ENCODE measurements at regions not wholly inside any gene's neighbourhood (a gene's known extent, or its start where the extent isn't known, plus 50 kb on each side); places are given as distances from the start of the nearest gene placed in this dataset.

DNA sequence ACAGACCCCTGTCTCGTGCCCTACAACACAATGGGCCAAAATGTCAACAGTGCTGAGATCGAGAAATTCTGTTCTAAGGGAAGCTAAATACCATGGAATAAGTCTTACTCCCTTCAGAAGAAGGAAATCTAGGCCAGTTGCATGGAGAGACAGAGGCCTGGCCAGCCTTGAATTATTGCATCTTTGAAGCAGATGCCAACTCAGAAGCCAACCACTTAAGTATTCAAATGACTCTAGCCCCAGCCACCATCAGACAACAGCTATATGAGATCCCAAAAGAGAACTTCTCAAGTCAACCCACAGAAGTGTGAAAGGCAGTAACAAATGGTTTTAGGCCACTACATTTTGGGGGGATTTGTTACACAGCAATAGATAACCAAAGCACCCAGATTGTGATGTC, 180.1 kb downstream of the ACTL7B start:
- TF ChIP-seq CTCF (tag by site-specific recombination; IDR thresholded peaks at IDR 0.05) (no peak), ZNF747 (tag by site-specific recombination; IDR thresholded peaks at IDR 0.05) (no peak), ZBTB17 (tag by site-specific recombination; IDR thresholded peaks at IDR 0.05) (no peak), REST (tag by site-specific recombination; IDR thresholded peaks at IDR 0.05) (no peak), ZNF777 (tag by site-specific recombination; IDR thresholded peaks at IDR 0.05; ENCODE audit: borderline replicate concordance) (no peak), ZNF223 (tag by site-specific recombination; IDR thresholded peaks at IDR 0.05) (no peak), ZBTB1 (tag by site-specific recombination; IDR thresholded peaks at IDR 0.05) (no peak), ZNF354C (tag by site-specific recombination; IDR thresholded peaks at IDR 0.05; ENCODE audit: borderline replicate concordance, low read depth) (no peak), ZNF830 (tag by site-specific recombination; IDR thresholded peaks at IDR 0.05; ENCODE audit: low read depth) (no peak), TSHZ1 (tag by site-specific recombination; IDR thresholded peaks at IDR 0.05; ENCODE audit: borderline replicate concordance) (no peak), SETDB1 (IDR thresholded peaks at IDR 0.05; ENCODE audit: insufficient read length, low read length) (no peak)
- TF ChIP-seq, protein P1, sequence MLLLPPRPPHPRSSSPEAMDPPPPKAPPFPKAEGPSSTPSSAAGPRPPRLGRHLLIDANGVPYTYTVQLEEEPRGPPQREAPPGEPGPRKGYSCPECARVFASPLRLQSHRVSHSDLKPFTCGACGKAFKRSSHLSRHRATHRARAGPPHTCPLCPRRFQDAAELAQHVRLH (tag by site-specific recombination; IDR thresholded peaks at IDR 0.05) = no peak
